Right lobe of liver (tissue), 4 donors: ENCODE measurements at regions not wholly inside any gene's neighbourhood (a gene's known extent, or its start where the extent isn't known, plus 50 kb on each side); places are given as distances from the start of the nearest gene placed in this dataset.

ENCODE experiments used
- CTCF ChIP-seq, 4 donors: fragments of 200-600 bp in 3 of 4; fragments of 450-650 bp in 1 of 4; IDR thresholded peaks; one replicate each; pipeline versions ENCODE4 v1.5.1 to v1.8.0; 2016 to 2022; ENCODE audit warnings: antibody characterized with exemption in 4 of 4, mild to moderate bottlenecking in 2 of 4
- POLR2A ChIP-seq: fragments of 450-650 bp; IDR thresholded peaks from one replicate; pipeline ENCODE4 v1.6.1; 2017; ENCODE audit warnings: antibody characterized with exemption, mild to moderate bottlenecking
- donor health status: DM: no; HTN: no; CAD: no.
- donor health status: DM: no; HTN: no; CAD: no.
- donor health status: DM: no; HTN: yes; CAD: no.

- TF ChIP-seq CTCF (IDR thresholded peaks at IDR 0.05) (no peak), POLR2A (no peak)
These were observed 546.2 kb upstream of the FOXG1 start for GRCh38 chr14:28220391-28220790.
